Stimulated activated CD4-positive, alpha-beta T cell treated with anti-CD3 and anti-CD28 coated beads, Interleukin-15, amount 100 ng/mL, for 48 hours (primary cell): ENCODE measurements at regions not wholly inside any gene's neighbourhood (a gene's known extent, or its start where the extent isn't known, plus 50 kb on each side); places are given as distances from the start of the nearest gene placed in this dataset.

Experiments used
- DNase-seq, 2 donors: peaks; one replicate each; pipeline ENCODE4 v3.0.0-alpha.2; 2020; ENCODE audit warnings: low read depth in 2 of 2

DNA sequence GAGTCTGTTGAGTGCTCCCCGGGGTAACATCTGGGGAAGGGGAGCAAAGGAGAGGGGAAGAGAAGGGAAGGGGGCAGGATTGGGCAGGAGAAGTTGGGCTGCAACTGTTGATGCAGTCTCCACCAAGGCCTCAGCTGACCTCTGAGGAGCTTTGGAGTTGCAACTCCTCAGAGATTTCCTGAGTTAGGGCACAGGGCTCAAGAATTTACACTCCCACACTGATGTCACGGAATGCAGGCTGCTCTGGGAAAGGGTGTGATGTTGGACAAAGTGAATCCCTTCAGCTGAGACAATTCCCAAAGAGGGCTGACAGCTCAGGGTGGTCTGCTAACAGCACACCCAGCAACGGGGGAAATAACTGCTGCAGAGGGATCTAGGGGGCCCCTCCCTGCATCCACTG is 295.6 kb downstream of the PCNX1 start:
- DNase-seq: no peak

DNA sequence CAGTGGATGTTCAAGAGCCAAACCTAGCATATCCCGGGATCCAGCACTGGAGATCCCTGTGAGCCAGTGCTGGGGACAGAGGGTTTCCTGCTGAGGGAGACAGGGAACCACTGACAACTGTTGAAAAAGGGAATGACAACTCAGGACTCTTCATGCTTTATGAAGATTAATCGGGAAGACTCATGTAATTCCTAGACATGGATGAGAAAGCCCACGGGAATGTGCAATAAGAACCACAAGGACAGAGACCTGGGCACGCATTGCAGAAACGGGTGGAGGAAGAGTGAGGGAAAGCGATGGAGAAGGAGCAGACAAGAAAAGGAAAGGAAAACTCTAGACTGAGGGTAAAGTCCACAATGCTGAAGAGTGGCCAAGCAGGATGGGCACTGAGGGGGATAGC is 296.0 kb downstream of the PCNX1 start:
- no peak for DNase-seq

GRCh38 chr14:71204231-71204630 is 297.0 kb downstream of the PCNX1 start:
- DNase-seq: no peak

- DNase-seq: no peak
These were observed 297.5 kb downstream of the PCNX1 start for GRCh38 chr14:71204768-71205167.

DNA sequence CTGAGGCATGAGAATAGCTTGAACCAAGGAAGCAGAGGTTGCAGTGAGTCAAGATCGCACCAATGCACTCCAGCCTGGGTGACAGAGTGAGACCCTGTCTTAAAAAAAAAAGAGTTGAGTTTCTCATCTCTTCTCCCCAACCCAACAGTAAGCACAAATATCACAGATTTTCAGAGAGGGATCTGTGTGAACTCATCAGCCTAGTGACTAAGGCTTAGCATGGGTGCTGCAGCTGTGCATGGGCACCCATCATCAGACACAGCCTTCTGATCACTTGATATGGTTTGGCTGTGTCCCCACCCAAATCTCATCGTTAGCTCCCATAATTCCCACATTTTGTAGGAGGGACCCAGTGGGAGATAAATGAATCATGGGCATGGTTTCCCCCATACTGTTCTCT is 298.9 kb downstream of the PCNX1 start:
- no peak for DNase-seq

- DNase-seq: no peak
These were observed 299.6 kb downstream of the PCNX1 start for GRCh38 chr14:71206766-71207371.

DNA sequence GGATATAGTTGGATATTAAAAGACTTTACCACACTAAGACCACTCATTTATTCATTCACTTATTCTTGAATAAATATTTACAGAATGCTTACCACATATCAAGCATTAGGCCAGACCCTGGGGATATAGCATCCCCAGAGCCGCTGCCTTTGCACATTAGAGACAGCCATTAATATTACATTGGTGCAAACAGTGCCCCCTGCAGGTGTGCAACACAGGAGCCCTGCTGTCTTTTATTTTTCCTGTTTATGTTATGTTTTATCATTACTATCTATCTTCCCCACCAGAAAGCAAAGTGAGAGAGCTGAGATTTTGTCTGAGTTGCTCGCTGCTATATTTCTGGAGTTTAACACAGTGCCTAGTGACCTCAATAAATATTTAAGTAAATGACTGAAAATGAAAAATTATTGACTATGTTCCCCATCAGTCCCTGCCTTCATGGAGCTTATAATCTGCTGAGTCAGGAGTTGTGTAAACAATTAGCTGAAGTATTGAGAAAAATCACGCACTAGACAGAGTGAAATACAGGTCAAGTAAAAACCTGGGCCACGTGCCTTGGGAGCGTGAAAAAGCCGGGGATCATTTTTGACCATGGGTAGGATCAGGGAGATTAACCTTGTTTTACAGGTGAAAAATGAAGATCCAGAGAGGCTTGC is 301.6 kb downstream of the PCNX1 start:
- DNase-seq: no peak

DNA sequence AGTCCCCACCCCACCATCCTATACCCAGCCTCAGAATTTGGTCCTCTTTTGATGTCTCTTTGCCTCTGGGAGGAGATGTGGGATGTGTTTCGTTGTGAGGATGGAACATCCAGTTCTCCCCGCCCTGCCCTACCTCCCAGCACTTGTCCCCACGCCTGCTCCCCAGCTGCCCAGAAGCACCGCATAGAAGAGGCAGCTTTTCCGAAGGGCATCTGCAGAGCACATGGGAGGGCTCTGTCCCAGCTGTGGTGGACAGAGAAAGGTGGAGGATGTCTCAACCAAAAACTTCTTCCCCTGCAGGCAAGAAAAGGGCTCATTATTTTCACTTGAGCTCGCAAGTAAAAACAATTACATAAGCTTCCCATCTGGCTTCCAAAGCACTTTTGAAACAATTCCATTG is 302.6 kb downstream of the PCNX1 start:
- DNase-seq: no peak

DNA sequence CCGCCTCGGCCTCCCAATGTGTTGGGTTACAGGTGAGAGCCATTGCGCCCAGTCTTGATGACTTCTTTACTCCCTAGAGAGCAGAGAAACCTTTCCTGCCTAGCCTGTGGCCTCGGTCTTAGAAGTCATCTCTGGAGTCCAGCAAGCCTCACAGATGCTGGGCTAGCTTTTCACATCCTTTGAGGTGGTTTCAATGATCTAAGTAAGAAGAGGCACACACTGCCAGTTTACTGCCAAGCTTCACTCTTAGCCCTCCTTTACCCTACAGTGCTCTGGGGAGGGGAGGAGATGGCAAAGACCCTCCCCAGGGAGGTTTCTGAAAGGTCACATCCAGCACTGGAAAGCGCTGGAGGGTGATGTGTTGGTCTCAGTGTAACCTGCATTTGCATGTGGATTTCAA is 304.8 kb downstream of the PCNX1 start:
- DNase-seq: no peak

GRCh38 chr14:71212683-71213107 is 305.4 kb downstream of the PCNX1 start:
- DNase-seq: no peak

GRCh38 chr14:71214241-71214640 is 307.0 kb downstream of the PCNX1 start:
- DNase-seq: no peak

- DNase-seq: no peak
These were observed 313.2 kb downstream of the PCNX1 start for GRCh38 chr14:71220462-71220861.

- DNase-seq: no peak
These were observed 313.9 kb downstream of the PCNX1 start for GRCh38 chr14:71221119-71221518.

- no peak for DNase-seq
These were observed 317.9 kb downstream of the PCNX1 start for GRCh38 chr14:71225113-71225512.

GRCh38 chr14:71228711-71229110 is 321.5 kb downstream of the PCNX1 start:
- DNase-seq: no peak

GRCh38 chr14:71229875-71230274 is 322.6 kb downstream of the PCNX1 start:
- no peak for DNase-seq

DNA sequence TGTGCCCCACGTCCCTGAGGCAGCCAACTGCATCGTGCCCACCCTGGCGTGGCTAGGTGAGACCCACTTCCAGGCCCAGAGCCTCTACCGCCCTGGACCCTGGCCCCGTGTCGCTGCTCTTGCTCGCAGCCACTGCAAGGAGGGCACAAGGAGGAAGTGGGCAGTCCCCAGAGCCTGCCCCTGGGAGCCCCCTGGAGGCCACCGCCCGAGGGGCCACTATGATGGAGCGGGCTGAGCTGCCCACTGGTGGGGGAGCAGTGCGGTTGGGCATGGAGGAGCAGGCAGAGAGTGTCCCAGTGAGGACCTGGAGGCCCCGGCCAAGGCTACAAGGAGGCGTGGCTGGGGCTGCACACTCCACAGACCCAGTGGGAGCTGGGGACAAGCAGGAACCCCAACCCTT is 323.6 kb downstream of the PCNX1 start:
- DNase-seq: no peak

- DNase-seq: no peak
These were observed 324.5 kb downstream of the PCNX1 start for GRCh38 chr14:71231521-71232393.

DNA sequence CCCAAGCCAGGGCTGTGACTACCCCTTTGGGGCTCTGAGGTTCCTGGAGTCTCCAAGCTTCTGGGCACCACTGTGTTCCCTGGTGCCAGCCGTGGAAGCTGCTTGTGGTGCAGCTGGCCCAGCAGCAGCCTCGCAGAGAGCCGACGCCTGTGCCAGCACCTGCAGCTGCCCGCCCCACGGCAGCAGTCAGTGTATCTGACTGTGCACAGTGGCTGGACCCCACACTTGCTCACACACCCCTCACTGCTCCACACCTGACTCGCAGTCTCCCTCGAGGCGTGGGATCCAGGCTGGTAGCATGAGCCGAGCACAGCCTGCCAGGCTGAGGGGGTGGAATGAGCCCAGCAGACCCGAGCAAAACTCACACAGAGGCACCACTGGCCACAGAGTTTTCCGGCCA is 325.2 kb downstream of the PCNX1 start:
- DNase-seq: no peak

DNA sequence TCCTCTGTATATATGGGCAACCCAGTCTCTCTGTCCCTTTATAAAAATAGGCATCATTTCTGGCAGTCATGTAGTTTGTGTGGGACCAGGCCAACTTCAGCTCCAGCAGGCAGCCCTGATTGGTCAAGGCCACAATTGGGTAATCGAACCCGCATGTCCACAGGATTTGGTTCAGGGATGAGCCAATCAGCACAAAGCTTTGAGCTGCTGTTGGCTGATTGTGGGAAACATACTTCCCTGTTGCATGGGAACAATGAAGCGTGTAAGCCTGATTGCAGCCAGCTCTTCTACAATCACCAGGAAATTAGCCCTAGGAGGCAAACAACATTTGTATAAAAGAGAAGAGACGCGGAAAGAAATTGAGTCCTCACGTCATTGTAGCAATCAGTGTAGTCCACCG is 328.6 kb downstream of the PCNX1 start:
- no peak for DNase-seq

- DNase-seq: no peak
These were observed 329.2 kb downstream of the PCNX1 start for GRCh38 chr14:71236487-71236886.

DNA sequence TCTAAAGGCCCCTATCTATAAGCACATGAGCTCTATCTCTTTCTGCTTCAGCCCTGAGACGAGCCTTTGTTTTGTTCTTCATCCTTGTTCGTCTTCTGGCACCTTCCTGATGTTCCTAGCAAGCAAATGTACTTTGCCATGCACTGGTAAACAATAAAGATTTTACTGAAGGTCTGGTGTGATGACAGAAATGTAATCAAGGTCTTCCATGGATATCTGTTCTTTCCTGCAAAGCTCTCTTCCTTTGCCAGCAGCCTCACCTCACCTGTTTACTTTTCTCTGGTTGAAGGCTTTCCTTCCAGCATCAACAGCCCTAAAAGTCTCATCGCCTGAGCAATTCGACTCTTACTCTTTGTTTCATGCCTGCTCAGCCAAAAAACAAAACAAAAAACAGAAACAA is 330.3 kb downstream of the PCNX1 start:
- no peak for DNase-seq

GRCh38 chr14:71238835-71239234 is 331.6 kb downstream of the PCNX1 start:
- DNase-seq: no peak
